ENCODE measurements at regions not wholly inside any gene's neighbourhood (a gene's known extent, or its start where the extent isn't known, plus 50 kb on each side); places are given as distances from the start of the nearest gene placed in this dataset.
A peak's percentile ranks its signal among the peaks of the same experiment; 100 is the strongest.

GRCh38 chrX:55342533-55343501 is 78.1 kb upstream of the PAGE3 start:
- Histone ChIP-seq H3K27me3 (ENCODE audit: insufficient read depth, low read length, poor library complexity) (no peaks in the 10 kb centered on the region), H3K4me1 (ENCODE audit: insufficient read depth, low read length) (no peaks in the 10 kb centered on the region), H3K36me3 (ENCODE audit: insufficient read depth, low read length) (no peaks in the 10 kb centered on the region), H3K9ac (ENCODE audit: low read depth, low read length) (no peak overlapping the region), H3K4me3 (ENCODE audit: low read depth in 1 of 2, low read length in 2 of 2) (no peak overlapping the region), H3K79me2 (ENCODE audit: insufficient read depth, low read length) (no peaks in the 10 kb centered on the region), H2AFZ (ENCODE audit: low read depth, low read length) (no peak overlapping the region), H3K27ac (ENCODE audit: low read length) (no peak overlapping the region), H3K9me3 (ENCODE audit: insufficient read depth, low read length, severe bottlenecking) (no peaks in the 10 kb centered on the region), H4K20me1 (ENCODE audit: insufficient read depth, low read length) (no peaks in the 10 kb centered on the region), H3K4me2 (ENCODE audit: insufficient read depth, low read length) (no peak overlapping the region)
- DNase-seq (peak; percentile 56), ATAC-seq (ENCODE audit: insufficient read depth, low read depth) (peak; percentile 99)
- TF ChIP-seq CTCF (IDR thresholded peaks at IDR 0.05; ENCODE audit: borderline replicate concordance, extremely low read depth, low read length, poor library complexity, severe bottlenecking): peak; percentile 62
- TF ChIP-seq EZH2 (IDR thresholded peaks at IDR 0.05; ENCODE audit: borderline replicate concordance, low read depth, low read length, severe bottlenecking): no peak

- no peak overlapping the region for H3K9ac ChIP-seq (ENCODE audit: low read depth, low read length)
- H3K27me3 ChIP-seq (ENCODE audit: insufficient read depth, low read length, poor library complexity): no peaks in the 10 kb centered on the region
- no peaks in the 10 kb centered on the region for H3K4me1 ChIP-seq (ENCODE audit: insufficient read depth, low read length)
- H3K79me2 ChIP-seq (ENCODE audit: insufficient read depth, low read length): no peaks in the 10 kb centered on the region
- H4K20me1 ChIP-seq (ENCODE audit: insufficient read depth, low read length): no peaks in the 10 kb centered on the region
- H2AFZ ChIP-seq (ENCODE audit: low read depth, low read length): no peak overlapping the region
- H3K27ac ChIP-seq (ENCODE audit: low read length): no peak overlapping the region
- H3K36me3 ChIP-seq (ENCODE audit: insufficient read depth, low read length): no peaks in the 10 kb centered on the region
- H3K9me3 ChIP-seq (ENCODE audit: insufficient read depth, low read length, severe bottlenecking): no peaks in the 10 kb centered on the region
- TF ChIP-seq EZH2 (IDR thresholded peaks at IDR 0.05; ENCODE audit: borderline replicate concordance, low read depth, low read length, severe bottlenecking) (no peak), CTCF (IDR thresholded peaks at IDR 0.05; ENCODE audit: borderline replicate concordance, extremely low read depth, low read length, poor library complexity, severe bottlenecking) (no peak)
- no peak for ATAC-seq (ENCODE audit: insufficient read depth, low read depth)
- no peak for DNase-seq
- no peak overlapping the region for H3K4me3 ChIP-seq (ENCODE audit: low read depth in 1 of 2, low read length in 2 of 2)
- H3K4me2 ChIP-seq (ENCODE audit: insufficient read depth, low read length): no peak overlapping the region
Observed at GRCh38 chrX:55356609-55357008, 91.9 kb upstream of the PAGE3 start.

- H3K9me3 ChIP-seq (ENCODE audit: insufficient read depth, low read length, severe bottlenecking): no peaks in the 10 kb centered on the region
- DNase-seq (no peak), ATAC-seq (ENCODE audit: insufficient read depth, low read depth) (no peak)
- no peaks in the 10 kb centered on the region for H4K20me1 ChIP-seq (ENCODE audit: insufficient read depth, low read length)
- H2AFZ ChIP-seq (ENCODE audit: low read depth, low read length): no peak overlapping the region
- no peak overlapping the region for H3K4me2 ChIP-seq (ENCODE audit: insufficient read depth, low read length)
- no peak overlapping the region for H3K9ac ChIP-seq (ENCODE audit: low read depth, low read length)
- no peaks in the 10 kb centered on the region for H3K36me3 ChIP-seq (ENCODE audit: insufficient read depth, low read length)
- no peak overlapping the region for H3K4me3 ChIP-seq (ENCODE audit: low read depth in 1 of 2, low read length in 2 of 2)
- H3K79me2 ChIP-seq (ENCODE audit: insufficient read depth, low read length): no peaks in the 10 kb centered on the region
- no peaks in the 10 kb centered on the region for H3K27me3 ChIP-seq (ENCODE audit: insufficient read depth, low read length, poor library complexity)
- H3K4me1 ChIP-seq (ENCODE audit: insufficient read depth, low read length): no peaks in the 10 kb centered on the region
- TF ChIP-seq CTCF (IDR thresholded peaks at IDR 0.05; ENCODE audit: borderline replicate concordance, extremely low read depth, low read length, poor library complexity, severe bottlenecking) (no peak), EZH2 (IDR thresholded peaks at IDR 0.05; ENCODE audit: borderline replicate concordance, low read depth, low read length, severe bottlenecking) (no peak)
- no peak overlapping the region for H3K27ac ChIP-seq (ENCODE audit: low read length)
Observed at GRCh38 chrX:55357236-55357635, 92.5 kb upstream of the PAGE3 start.

Measured in DND-41 (cell line).